ENCODE measurements at regions not wholly inside any gene's neighbourhood (a gene's known extent, or its start where the extent isn't known, plus 50 kb on each side); places are given as distances from the start of the nearest gene placed in this dataset.
A peak's percentile ranks its signal among the peaks of the same experiment; 100 is the strongest.

DNA sequence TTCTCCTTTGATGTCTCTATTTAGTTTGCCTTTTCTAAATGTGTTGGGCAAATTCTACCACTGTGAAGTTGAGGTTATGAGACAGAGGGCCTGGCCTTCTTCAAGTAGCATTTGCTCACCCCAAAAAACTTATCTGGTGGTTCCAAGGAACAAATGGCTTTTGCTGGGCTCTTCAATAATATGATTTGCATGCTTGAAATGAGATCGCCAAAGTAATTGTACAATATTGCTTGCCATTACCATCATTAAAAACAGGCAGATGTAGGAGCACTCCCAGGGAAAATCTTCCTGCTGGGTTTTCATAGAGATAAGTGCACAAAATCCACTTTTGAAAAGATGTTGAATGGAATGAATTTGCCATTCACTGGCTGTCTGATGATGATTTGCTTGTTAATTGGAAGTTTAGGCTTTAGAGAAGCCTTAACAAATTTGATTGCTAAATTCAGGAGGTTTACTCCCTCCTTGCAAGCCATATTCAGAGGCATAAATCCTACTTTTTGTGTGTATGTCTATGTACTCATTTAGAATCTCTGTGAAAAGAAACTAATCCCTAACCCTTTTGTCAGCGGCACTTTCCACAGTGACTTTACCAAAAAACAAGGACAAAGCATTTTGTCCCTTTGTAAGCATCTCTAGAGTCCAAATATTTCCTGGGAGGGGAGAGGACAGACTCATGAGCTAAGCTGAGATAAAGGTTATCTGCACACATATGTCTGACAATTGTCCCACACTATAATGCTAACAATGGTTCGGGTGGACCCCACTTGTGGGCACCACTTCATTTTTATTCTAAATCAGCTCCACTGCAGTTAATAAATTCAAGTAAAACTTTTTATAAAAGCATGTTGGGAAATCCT is 240.8 kb upstream of the PIK3C3 start:
- H3K4me3 ChIP-seq (ENCODE audit: low read depth, low read length) = no peak overlapping the region

DNA sequence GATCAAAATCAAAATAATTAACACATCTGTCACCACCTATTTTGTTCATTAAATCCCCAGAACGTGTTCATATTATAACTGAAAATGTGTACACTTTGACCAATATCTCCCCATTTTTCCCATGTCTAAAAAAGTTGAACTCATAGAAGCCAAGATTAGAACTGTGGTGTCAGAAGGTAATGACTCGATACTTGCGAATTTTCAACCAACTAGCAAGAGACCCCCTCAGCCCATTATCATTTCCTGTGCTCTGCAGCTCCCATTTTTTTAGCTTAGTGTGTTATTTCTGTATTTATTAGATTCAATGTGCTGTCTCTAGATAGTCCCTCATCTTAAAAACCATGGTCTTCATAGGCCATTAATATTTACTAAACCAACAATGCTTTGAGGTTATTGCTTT is 248.7 kb upstream of the PIK3C3 start:
- H3K4me3 ChIP-seq (ENCODE audit: low read depth, low read length) = no peak overlapping the region
- no peak for DNase-seq (ENCODE audit: low read depth)

More for the DNA sequence above, 240.8 kb upstream of the PIK3C3 start:
- DNase-seq (ENCODE audit: low read depth) = no peak

DNA sequence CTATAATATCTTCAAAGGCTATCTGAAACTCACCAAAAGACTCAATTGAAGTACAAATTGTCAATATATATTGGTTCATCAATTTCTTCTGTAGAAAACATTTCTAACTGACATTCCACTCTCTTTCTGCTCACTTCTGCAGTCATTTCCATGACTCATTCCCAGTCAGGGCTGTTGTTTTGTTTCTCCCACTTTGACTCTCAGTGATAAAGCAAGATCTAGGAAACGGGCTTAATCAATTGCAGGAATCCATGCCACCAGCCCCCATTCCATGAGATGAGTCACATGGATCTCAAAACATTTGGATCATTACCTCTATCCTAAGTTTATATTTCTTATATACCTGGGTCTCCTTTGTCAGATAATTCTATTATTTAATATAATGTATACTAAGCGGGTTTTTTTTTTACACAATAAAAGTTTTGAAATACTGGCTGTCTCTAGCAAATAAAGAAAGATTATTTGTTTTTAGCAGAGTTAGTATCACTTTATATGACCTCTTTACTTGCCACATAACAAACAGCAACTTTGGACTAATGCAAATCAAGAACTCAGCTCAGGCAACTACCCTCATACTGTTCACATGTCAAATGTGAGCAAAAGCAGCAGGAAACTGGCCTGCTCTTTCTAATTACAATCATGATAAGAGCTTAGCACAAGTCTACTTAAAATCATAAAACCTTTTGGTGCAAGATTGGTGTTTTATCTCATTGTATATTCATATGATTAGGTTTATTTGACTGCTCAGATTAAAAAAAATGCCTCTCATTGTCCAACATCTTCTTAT is 251.1 kb upstream of the PIK3C3 start:
- DNase-seq (ENCODE audit: low read depth) = peak; percentile 17
- H3K4me3 ChIP-seq (ENCODE audit: low read depth, low read length) = no peak overlapping the region

DNA sequence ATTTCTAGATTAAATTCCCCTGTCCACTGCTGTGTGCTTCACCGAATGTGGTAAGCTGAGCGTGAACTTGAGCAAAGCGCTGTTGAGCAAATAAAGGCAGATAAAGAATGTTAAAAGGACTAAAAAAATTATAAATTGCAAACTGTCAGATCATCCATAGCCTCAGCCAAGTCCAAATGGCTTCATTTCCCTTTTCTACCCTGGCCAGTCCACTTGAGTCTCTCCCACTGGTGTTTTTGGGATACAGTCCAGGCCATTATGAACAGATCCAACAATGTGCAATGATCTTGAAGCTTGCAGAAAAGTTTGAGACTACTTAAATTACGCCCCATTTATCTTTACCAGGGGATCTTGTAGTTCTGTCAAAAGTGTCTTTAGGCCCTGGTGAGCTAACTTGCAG is 254.6 kb upstream of the PIK3C3 start:
- no peak for DNase-seq (ENCODE audit: low read depth)
- no peak overlapping the region for H3K4me3 ChIP-seq (ENCODE audit: low read depth, low read length)

DNA sequence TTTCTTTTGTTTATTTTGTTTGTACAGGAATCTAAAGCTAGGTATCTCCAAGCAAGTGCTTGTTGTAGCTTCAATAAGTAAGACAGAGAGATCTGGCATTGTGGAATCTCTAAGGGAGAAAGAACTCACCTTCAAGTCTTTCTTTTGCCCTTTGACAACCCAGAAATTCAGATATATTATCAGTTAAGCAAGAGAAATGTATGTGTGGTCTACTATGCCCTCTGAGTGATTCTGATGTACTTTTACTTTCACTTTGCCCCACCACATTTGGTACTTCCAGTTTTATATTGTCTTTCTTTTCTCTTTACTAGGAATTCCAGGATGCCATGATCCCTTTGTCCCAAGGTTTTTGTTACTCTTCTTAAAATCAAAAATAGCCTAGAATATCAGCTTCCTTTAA is 259.6 kb upstream of the PIK3C3 start:
- no peak overlapping the region for H3K4me3 ChIP-seq (ENCODE audit: low read depth, low read length)
- no peak for DNase-seq (ENCODE audit: low read depth)

DNA sequence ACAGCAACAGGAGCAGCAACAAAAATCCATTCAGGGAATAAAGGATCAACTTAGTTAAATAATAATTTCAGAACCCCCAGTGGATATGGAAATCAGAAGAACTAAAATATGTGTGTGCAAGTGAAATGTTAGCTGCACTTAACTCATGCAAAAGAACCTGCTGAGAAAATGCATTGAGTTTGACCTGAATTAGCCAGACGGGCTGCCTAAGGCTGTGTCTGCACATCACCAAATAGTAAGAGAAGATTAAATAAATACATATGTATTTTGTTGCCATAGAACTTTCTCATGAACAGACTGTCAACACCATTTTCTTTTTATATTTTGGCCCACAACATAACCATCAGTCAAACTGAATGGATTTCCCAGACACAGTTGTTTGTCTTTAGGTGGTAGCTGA is 262.0 kb upstream of the PIK3C3 start:
- no peak for DNase-seq (ENCODE audit: low read depth)

DNA sequence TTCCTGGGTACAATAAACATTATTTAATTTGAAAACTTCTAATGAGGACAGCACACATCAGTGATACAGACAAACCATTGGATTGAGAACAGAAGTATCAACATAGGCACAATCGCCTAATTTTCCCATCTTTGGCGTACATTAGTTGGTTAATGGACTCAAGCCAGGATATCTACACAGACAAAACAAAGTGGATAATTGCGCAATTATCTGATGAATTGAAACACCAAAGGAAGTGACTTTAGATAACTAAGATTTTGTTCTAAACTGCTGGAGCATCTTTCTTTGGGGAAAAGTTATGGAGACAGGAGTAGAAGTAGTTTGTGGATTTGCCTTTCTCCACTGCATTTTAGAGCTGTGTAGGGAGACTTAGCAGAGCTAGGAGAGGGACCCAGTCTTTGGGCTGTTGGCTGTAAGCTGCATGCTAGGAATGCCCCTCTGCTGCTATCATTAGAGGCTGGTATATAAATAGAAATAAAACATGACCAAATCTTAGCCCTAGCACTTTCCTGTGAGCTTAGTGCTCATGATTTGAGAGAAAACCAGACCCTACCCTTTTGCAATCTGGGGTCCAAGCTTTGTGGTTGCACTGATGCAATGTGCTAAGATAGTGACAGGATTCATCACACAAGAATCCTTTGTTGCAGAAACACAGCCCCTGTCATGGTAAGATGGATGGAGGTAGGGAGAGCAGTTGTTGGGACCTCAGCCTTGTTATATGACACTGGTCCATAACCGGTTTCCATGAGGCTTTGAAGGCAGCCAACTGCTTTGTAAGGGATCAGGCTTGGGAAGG is 264.5 kb upstream of the PIK3C3 start:
- peak; percentile 7 for DNase-seq (ENCODE audit: low read depth)

More for the DNA sequence above, 262.0 kb upstream of the PIK3C3 start:
- no peak overlapping the region for H3K4me3 ChIP-seq (ENCODE audit: low read depth, low read length)

DNA sequence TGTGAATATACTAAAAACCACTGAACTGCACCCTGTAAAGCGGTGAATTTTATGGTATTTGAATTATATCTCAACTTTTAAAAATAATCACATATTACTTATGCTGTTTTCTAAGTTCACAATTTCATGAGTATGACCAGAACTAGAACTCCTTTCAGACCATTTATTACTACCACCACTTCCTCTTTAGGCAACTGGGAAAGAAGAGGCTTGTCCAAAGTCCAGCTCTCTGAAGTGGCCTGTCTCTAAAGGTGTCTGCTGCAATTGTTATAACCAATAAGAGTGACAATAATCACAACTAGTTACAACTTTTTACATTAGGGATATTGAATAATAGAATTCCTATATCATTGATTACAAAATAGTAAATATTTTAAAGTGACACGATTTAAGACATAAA is 267.9 kb upstream of the PIK3C3 start:
- no peak overlapping the region for H3K4me3 ChIP-seq (ENCODE audit: low read depth, low read length)
- DNase-seq (ENCODE audit: low read depth) = no peak

More for the DNA sequence above, 264.5 kb upstream of the PIK3C3 start:
- no peak overlapping the region for H3K4me3 ChIP-seq (ENCODE audit: low read depth, low read length)

DNA sequence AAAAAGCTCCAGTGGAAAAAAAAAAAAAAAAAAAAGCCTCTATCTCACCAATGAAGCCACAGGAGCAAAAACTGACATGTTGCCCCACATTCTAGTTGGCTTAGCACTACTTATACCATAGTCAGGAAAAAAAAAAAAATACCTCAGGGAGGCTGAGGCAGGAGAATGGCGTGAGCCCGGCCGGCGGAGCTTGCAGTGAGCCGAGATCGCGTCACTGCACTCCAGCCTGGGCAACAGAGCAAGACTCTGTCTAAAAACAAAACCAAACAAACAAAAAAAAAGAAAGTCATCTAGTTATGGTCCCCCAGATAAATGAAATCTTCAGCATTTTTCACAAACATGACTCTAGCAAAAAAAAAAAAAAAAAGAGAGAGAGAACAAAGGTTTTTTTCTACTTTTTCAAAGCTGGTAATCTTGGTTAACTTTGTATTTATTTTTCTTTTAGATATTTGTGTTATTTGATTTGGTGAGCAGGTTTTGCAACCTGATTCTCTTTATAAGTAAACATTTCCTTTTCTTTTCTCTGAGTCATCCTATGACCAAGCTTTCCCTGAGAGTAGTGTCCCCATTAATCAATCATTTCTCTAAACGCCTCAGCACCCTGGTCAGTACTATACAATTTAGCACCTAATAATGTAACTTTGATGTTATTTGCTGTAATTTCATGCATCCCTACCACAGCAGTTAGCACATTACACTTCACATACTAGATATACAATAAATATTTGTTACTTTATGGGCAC is 273.7 kb upstream of the PIK3C3 start:
- DNase-seq (ENCODE audit: low read depth) = no peak
- no peak overlapping the region for H3K4me3 ChIP-seq (ENCODE audit: low read depth, low read length)

DNA sequence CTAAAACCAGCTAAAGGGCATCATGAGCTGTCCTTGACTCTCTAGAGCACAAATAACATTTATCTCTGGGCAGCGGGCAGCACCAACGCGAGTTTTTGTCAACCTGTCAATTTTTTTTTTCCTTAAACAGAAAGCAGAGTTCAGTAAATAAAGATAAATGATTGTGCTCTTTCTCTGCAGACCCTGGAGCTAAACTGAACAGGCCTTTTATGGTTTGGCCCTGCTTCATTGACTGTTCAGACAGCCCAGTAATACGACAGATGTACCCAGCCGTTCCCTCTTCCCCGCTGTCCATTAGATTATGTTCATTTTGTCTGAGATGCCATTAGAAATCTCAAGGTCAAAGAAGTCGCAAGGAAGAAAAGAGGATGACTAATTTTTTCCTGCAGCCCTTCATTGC is 280.5 kb upstream of the PIK3C3 start:
- no peak overlapping the region for H3K4me3 ChIP-seq (ENCODE audit: low read depth, low read length)
- DNase-seq (ENCODE audit: low read depth) = no peak

DNA sequence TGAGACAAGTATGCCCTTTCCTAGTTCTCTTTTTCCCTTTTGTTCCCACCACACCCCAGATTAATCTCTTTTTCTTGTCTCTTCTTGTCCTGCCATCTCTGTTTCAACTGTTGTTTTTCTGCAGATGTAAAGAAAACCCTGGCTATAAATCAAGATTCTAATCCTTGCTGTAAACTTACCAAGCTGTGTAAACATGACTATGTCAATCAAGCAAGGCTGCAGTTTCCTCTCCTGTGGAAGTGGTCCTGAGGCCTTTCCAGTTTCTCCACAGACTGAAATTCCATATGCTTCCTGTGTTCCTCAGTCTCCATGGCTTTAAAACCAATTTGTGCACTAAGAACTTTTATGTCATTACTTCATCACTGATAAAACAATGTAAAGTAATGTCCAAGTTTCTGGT is 288.8 kb upstream of the PIK3C3 start:
- no peak overlapping the region for H3K4me3 ChIP-seq (ENCODE audit: low read depth, low read length)
- no peak for DNase-seq (ENCODE audit: low read depth)

DNA sequence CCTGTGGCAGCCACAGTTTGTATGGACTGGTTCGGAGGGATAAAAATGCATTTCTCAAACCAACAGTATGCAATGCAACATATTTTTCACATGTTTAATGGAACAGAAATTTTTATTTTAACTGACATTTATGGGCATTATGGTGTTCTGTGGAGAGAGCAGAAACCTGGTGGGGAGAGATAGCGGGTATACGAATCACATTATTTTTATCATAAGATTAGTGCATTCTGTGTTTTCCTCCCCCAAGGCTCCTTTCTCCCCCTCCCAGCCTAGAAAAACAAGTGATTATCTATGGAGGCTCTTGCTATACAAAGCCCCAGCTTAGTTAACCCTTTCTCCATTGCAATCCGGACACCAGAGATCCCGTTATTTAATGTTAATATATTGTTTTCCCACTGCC is 289.8 kb upstream of the PIK3C3 start:
- no peak for DNase-seq (ENCODE audit: low read depth)
- no peak overlapping the region for H3K4me3 ChIP-seq (ENCODE audit: low read depth, low read length)

DNA sequence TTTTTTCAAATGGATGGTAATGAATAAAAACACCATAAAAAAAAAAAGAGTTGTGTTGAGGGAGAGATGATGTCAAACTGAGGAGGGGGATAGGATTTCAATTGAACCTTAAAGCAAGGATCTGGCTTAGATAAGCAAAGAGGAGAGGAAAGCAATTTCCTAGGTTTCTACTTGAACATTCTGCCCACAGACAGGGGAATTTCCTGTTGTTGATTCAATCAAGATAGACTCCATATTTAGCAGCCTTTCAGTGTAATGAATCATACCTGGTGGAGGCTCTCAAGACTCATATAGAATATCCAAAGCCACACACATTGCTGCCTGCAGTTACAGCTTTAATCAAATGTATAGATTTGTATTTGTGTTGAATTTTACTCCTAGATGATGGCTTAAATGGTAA is 294.4 kb upstream of the PIK3C3 start:
- H3K4me3 ChIP-seq (ENCODE audit: low read depth, low read length) = no peak overlapping the region
- DNase-seq (ENCODE audit: low read depth) = no peak

DNA sequence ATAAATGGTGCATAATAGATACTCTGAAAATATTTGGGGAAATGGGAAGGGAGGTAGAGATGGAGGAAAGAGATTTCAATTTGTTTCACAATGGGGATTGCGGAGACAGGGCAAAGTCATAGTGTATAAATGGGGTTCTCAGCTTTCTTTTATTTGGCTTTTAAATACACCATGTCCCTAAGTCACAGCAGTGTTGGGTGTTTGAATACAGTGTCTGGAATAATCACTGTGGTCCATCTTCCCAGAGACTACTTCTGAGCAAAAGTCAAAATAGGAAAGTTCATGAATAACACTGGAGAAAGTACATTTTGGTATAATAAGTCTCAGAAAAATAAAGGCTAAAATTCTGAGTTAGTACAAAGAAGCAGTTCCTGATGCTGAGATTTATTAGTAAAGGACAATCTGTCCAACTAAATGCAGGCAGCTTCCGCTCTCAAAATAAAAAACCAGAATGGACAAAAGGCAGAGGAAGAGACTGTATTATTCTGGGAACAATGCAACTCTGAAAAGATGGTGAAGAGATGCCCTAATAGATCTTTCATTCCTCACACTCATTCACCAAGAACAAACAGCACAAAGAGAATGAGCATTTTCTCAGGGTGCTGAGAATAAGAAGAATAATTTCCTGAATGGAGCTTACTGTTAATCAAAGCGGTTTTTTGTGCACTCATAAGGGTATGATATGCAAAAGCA is 295.4 kb upstream of the PIK3C3 start:
- no peak overlapping the region for H3K4me3 ChIP-seq (ENCODE audit: low read depth, low read length)
- no peak for DNase-seq (ENCODE audit: low read depth)

DNA sequence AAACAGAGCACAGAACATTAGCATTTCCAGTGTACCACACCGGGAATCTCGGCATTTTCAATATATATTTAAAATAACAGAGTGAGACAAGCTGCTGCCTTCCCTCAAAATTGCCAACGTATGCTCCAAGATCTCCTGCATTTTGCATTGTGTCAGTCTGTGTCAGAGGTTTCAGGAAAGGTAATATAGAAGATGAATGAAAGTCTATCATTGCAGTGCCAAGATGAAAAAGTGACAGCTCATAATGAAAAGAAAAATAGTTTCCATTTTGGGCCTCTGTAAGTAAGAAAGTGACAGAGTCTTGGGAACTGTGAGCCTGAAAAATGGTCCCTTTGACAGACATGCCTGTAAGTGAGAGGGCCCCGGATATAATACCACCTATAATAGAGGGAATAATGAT is 297.8 kb upstream of the PIK3C3 start:
- no peak for DNase-seq (ENCODE audit: low read depth)
- no peak overlapping the region for H3K4me3 ChIP-seq (ENCODE audit: low read depth, low read length)

DNA sequence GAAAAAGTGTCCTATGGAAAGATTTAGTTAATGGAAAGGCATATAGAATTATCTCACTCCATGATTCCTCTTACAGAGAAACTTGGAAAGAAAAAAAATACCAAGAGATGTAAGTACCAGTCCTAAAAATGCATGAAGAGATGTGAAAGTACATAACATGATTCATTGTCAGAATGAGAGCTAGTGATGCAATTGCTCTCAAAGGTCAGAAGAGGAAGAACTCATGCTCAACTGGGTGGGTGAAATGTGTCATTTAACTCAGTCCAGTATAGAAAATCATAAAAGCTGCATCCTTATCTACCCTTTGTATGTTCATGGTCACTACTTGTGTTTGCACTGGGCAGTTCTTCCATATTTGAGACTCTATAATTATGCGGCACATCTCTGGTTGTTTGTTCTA is 300.0 kb upstream of the PIK3C3 start:
- no peak overlapping the region for H3K4me3 ChIP-seq (ENCODE audit: low read depth, low read length)
- peak; percentile 43 for DNase-seq (ENCODE audit: low read depth)

DNA sequence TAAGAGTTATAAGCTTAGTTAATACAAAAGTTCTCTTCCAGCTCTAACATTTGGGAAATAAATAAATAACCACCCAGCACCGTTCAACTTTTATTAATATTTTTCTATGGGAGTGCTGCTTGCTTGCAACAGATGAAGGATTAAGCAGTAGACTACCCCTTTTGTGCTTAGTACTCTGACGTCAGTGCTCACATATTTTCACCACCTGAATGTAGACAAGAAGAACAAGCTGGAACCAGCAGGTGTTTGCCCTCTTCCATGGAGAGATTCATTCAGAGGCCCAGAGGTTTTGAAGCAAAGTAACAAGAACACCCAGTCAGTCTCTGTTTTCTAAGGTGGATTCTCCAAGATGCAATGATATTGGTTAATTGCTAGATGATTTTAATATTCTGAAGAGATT is 307.1 kb upstream of the PIK3C3 start:
- no peak for DNase-seq (ENCODE audit: low read depth)
- no peak overlapping the region for H3K4me3 ChIP-seq (ENCODE audit: low read depth, low read length)

DNA sequence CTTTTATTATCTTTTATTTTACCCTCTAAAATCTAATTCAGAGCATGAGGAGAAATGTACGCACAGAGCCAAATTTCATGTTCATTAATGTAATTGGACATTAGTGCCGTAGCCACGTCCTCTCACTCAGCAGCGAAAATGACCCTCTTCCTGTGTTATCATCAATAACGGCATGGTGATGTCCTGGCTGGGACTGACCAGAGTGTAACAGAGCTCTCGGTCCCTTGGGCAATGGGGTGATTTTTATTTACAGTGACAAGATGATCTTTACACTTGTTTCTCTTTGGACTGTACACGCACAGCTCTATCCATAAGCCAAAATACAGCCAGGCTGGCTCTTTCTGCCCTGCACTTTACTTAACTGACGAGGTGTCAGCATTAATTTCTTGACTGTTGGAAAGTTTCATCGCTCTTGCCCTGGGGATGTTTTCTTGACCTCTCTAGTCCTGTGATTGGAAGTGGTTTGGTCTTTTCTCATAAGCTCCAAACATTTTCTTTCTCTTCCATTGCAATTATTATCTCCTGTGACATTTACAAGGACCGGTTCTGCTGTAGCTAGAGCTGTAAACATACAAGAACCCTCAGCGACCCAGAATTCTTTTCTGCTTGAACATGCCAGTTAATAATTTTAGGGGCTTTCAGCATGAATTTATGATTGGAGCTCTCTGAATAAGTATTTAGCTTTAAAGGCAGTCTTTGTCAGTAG is 308.0 kb upstream of the PIK3C3 start:
- H3K4me3 ChIP-seq (ENCODE audit: low read depth, low read length) = no peak overlapping the region
- no peak for DNase-seq (ENCODE audit: low read depth)

Data from skeletal muscle cell (primary cell).